SK-N-SH treated with all-trans-retinoic acid at 6 μM for 48 hours (cell line): ENCODE measurements at regions not wholly inside any gene's neighbourhood (a gene's known extent, or its start where the extent isn't known, plus 50 kb on each side); places are given as distances from the start of the nearest gene placed in this dataset.

Experiments used
- ATAC-seq: fragments of 200-7000 bp; cut with Tn5 transposase; 3 replicates; pipeline ENCODE4 v1.9.1; 2020; ENCODE audit warnings: mild to moderate bottlenecking, moderate library complexity
- ARNTL ChIP-seq: fragments of 450-650 bp; formaldehyde crosslinking; IDR thresholded peaks from 2 replicates; pipeline ENCODE4 v1.5.0; 2020; ENCODE audit warnings: low read depth, mild to moderate bottlenecking, moderate library complexity, borderline replicate concordance
- BACH2 ChIP-seq: fragments of 250-450 bp; sonication (Bioruptor Pico); IDR thresholded peaks from 2 replicates; pipeline ENCODE4 v1.9.0; 2021; ENCODE audit warnings: mild to moderate bottlenecking, borderline replicate concordance
- CSDC2 ChIP-seq: fragments of 250-450 bp; sonication (Bioruptor Pico); IDR thresholded peaks from 2 replicates; pipeline ENCODE4 v1.5.0; 2020; ENCODE audit warnings: mild to moderate bottlenecking, moderate library complexity
- ESRRG ChIP-seq: fragments of 250-450 bp; sonication (Bioruptor Pico); IDR thresholded peaks from 2 replicates; pipeline ENCODE4 v1.6.1; 2021; ENCODE audit warnings: mild to moderate bottlenecking
- GLIS3 ChIP-seq: fragments of 250-450 bp; sonication (Bioruptor Pico); IDR thresholded peaks from 2 replicates; pipeline ENCODE4 v1.5.0; 2020; ENCODE audit warnings: mild to moderate bottlenecking, moderate library complexity
- ISL1 ChIP-seq: fragments of 250-450 bp; sonication (Bioruptor Pico); IDR thresholded peaks from 2 replicates; pipeline ENCODE4 v2.1.2; 2022; ENCODE audit warnings: mild to moderate bottlenecking, moderate library complexity
- OSR1 ChIP-seq: fragments of 250-450 bp; sonication (Bioruptor Pico); IDR thresholded peaks from 2 replicates; pipeline ENCODE4 v1.8.0; 2022; ENCODE audit warnings: moderate library complexity, mild to moderate bottlenecking, inconsistent platforms
- PPARA ChIP-seq: fragments of 250-450 bp; sonication (Bioruptor Pico); IDR thresholded peaks from 2 replicates; pipeline ENCODE4 v1.5.0; 2020; ENCODE audit warnings: mild to moderate bottlenecking, borderline replicate concordance
- RARB ChIP-seq: fragments of 250-450 bp; sonication (Bioruptor Pico); IDR thresholded peaks from 2 replicates; pipeline ENCODE4 v1.8.0; 2021; ENCODE audit warnings: mild to moderate bottlenecking, moderate library complexity
- SNAI2 ChIP-seq: fragments of 250-450 bp; sonication (Bioruptor Pico); IDR thresholded peaks from 2 replicates; pipeline ENCODE4 v1.5.0; 2020; ENCODE audit warnings: mild to moderate bottlenecking, moderate library complexity
- TCF4 ChIP-seq: fragments of 250-450 bp; sonication (Bioruptor Pico); IDR thresholded peaks from 2 replicates; pipeline ENCODE4 v1.8.0; 2021; ENCODE audit warnings: mild to moderate bottlenecking, moderate library complexity, borderline replicate concordance
- TOX ChIP-seq: fragments of 250-450 bp; sonication (Bioruptor Pico); IDR thresholded peaks from 2 replicates; pipeline ENCODE4 v1.8.0; 2021; ENCODE audit warnings: mild to moderate bottlenecking, moderate library complexity, borderline replicate concordance
- ZC3H10 ChIP-seq: fragments of 250-450 bp; sonication (Bioruptor Pico); IDR thresholded peaks from 2 replicates; pipeline ENCODE4 v1.5.1; 2021; ENCODE audit warnings: mild to moderate bottlenecking, moderate library complexity
- ZFP3 ChIP-seq: fragments of 250-450 bp; sonication (Bioruptor Pico); IDR thresholded peaks from 2 replicates; pipeline ENCODE4 v1.5.0; 2020; ENCODE audit warnings: mild to moderate bottlenecking, moderate library complexity
- ZFP30 ChIP-seq: fragments of 450-650 bp; formaldehyde crosslinking; IDR thresholded peaks from 2 replicates; pipeline ENCODE4 v1.5.0; 2022; ENCODE audit warnings: mild to moderate bottlenecking, moderate library complexity
- ZNF565 ChIP-seq: fragments of 450-650 bp; formaldehyde crosslinking; conservative IDR thresholded peaks from 2 replicates; pipeline ENCODE4 v1.5.0; 2020; ENCODE audit warnings: low read depth, mild to moderate bottlenecking, moderate library complexity
- ZNF70 ChIP-seq: fragments of 450-650 bp; formaldehyde crosslinking; IDR thresholded peaks from 2 replicates; pipeline ENCODE4 v1.5.0; 2020; ENCODE audit warnings: mild to moderate bottlenecking, moderate library complexity
- TF ChIP-seq, protein P1 (sequence below): fragments of 250-450 bp; sonication (Bioruptor Pico); IDR thresholded peaks from 2 replicates; pipeline ENCODE4 v1.5.0; 2020; ENCODE audit warnings: mild to moderate bottlenecking, moderate library complexity
- TF ChIP-seq, protein P2 (sequence below): fragments of 250-450 bp; sonication (Bioruptor Pico); IDR thresholded peaks from 2 replicates; pipeline ENCODE4 v1.5.1; 2020; ENCODE audit warnings: low read depth, mild to moderate bottlenecking, moderate library complexity
- TF ChIP-seq, protein P3 (sequence below): fragments of 250-450 bp; sonication (Bioruptor Pico); IDR thresholded peaks from 2 replicates; pipeline ENCODE4 v1.5.1; 2021; ENCODE audit warnings: mild to moderate bottlenecking, moderate library complexity
- TF ChIP-seq, protein P4 (sequence below): fragments of 250-450 bp; sonication (Bioruptor Pico); IDR thresholded peaks from 2 replicates; pipeline ENCODE4 v1.8.0; 2021; ENCODE audit warnings: low read depth, mild to moderate bottlenecking, moderate library complexity, borderline replicate concordance
- TF ChIP-seq, protein P5 (sequence below): fragments of 250-450 bp; sonication (Bioruptor Pico); IDR thresholded peaks from 2 replicates; pipeline ENCODE4 v1.8.0; 2020; ENCODE audit warnings: mild to moderate bottlenecking, moderate library complexity, borderline replicate concordance

DNA sequence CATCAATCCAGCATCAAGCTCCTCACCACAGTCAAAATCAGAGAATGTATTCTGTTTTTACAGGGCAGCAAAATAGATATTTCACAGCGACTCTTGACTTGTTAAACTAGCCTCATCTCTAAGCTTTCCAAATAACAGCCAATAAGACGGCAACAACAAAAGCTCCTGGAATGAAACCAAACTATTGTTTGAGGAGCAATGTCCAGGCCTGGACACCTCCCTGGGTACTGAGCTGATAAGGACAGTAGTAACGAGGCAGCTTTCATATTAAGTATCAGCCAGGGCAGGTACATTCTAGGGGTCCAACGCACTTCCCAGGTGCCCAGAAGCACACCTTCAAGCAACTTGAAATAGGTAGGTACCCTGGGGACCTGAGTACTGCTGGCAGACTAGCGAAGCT lies 260.3 kb downstream of the ENC1 start:
- no peak for TF ChIP-seq ZFP30 (CRISPR knock-in tag)
- no peak for TF ChIP-seq SNAI2 (CRISPR knock-in tag)
- TF ChIP-seq BACH2 (CRISPR knock-in tag) = no peak
- TF ChIP-seq CSDC2 = no peak
- no peak for TF ChIP-seq ARNTL (CRISPR knock-in tag)
- no peak for TF ChIP-seq ZNF565
- TF ChIP-seq PPARA = no peak
- TF ChIP-seq, protein P1, sequence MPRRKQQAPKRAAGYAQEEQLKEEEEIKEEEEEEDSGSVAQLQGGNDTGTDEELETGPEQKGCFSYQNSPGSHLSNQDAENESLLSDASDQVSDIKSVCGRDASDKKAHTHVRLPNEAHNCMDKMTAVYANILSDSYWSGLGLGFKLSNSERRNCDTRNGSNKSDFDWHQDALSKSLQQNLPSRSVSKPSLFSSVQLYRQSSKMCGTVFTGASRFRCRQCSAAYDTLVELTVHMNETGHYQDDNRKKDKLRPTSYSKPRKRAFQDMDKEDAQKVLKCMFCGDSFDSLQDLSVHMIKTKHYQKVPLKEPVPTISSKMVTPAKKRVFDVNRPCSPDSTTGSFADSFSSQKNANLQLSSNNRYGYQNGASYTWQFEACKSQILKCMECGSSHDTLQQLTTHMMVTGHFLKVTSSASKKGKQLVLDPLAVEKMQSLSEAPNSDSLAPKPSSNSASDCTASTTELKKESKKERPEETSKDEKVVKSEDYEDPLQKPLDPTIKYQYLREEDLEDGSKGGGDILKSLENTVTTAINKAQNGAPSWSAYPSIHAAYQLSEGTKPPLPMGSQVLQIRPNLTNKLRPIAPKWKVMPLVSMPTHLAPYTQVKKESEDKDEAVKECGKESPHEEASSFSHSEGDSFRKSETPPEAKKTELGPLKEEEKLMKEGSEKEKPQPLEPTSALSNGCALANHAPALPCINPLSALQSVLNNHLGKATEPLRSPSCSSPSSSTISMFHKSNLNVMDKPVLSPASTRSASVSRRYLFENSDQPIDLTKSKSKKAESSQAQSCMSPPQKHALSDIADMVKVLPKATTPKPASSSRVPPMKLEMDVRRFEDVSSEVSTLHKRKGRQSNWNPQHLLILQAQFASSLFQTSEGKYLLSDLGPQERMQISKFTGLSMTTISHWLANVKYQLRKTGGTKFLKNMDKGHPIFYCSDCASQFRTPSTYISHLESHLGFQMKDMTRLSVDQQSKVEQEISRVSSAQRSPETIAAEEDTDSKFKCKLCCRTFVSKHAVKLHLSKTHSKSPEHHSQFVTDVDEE (CRISPR knock-in tag) = no peak
- TF ChIP-seq, protein P2, sequence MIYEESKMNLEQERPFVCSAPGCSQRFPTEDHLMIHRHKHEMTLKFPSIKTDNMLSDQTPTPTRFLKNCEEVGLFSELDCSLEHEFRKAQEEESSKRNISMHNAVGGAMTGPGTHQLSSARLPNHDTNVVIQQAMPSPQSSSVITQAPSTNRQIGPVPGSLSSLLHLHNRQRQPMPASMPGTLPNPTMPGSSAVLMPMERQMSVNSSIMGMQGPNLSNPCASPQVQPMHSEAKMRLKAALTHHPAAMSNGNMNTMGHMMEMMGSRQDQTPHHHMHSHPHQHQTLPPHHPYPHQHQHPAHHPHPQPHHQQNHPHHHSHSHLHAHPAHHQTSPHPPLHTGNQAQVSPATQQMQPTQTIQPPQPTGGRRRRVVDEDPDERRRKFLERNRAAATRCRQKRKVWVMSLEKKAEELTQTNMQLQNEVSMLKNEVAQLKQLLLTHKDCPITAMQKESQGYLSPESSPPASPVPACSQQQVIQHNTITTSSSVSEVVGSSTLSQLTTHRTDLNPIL (CRISPR knock-in tag) = no peak
- TF ChIP-seq GLIS3 (CRISPR knock-in tag) = no peak
- no peak for TF ChIP-seq ISL1 (CRISPR knock-in tag)
- no peak for TF ChIP-seq ESRRG (CRISPR knock-in tag)
- no peak for TF ChIP-seq OSR1 (CRISPR knock-in tag)
- no peak for TF ChIP-seq TCF4 (CRISPR knock-in tag)
- TF ChIP-seq RARB (CRISPR knock-in tag) = no peak
- TF ChIP-seq TOX = no peak
- no peak for TF ChIP-seq ZNF70 (CRISPR knock-in tag)
- TF ChIP-seq, protein P3, sequence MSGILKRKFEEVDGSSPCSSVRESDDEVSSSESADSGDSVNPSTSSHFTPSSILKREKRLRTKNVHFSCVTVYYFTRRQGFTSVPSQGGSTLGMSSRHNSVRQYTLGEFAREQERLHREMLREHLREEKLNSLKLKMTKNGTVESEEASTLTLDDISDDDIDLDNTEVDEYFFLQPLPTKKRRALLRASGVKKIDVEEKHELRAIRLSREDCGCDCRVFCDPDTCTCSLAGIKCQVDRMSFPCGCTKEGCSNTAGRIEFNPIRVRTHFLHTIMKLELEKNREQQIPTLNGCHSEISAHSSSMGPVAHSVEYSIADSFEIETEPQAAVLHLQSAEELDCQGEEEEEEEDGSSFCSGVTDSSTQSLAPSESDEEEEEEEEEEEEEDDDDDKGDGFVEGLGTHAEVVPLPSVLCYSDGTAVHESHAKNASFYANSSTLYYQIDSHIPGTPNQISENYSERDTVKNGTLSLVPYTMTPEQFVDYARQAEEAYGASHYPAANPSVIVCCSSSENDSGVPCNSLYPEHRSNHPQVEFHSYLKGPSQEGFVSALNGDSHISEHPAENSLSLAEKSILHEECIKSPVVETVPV (CRISPR knock-in tag) = no peak
- TF ChIP-seq ZFP3 (CRISPR knock-in tag) = no peak
- no peak for ATAC-seq

DNA sequence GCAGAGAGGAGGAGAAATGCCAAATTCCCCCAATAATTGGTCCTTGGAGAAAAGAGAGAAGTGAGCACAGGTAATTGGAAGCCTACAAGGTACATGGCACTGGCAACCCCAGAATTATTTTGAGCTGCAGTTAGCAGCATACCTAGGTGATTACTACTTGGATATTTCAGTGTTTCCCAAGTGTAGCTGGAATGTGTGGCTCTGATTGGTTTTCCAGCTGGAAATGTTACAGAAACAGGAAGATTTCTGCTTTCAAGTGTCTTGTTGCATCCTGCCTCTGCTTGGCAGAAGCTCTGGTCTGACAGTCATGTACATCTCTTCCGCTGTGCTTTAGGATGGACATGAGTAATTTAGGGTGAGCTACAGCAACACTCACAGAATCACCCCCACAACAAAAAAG lies 262.1 kb downstream of the ENC1 start:
- ATAC-seq = peak; percentile 34; the same call in 1 of the 3 replicates
- TF ChIP-seq, protein P4, sequence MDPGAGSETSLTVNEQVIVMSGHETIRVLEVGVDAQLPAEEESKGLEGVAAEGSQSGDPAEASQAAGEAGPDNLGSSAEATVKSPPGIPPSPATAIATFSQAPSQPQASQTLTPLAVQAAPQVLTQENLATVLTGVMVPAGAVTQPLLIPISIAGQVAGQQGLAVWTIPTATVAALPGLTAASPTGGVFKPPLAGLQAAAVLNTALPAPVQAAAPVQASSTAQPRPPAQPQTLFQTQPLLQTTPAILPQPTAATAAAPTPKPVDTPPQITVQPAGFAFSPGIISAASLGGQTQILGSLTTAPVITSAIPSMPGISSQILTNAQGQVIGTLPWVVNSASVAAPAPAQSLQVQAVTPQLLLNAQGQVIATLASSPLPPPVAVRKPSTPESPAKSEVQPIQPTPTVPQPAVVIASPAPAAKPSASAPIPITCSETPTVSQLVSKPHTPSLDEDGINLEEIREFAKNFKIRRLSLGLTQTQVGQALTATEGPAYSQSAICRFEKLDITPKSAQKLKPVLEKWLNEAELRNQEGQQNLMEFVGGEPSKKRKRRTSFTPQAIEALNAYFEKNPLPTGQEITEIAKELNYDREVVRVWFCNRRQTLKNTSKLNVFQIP (CRISPR knock-in tag) = no peak
- TF ChIP-seq RARB (CRISPR knock-in tag) (no peak), CSDC2 (no peak), ZNF70 (CRISPR knock-in tag) (no peak), SNAI2 (CRISPR knock-in tag) (no peak), ZFP3 (CRISPR knock-in tag) (no peak), ZC3H10 (CRISPR knock-in tag) (no peak), TOX (no peak)
- TF ChIP-seq, protein P2 (CRISPR knock-in tag) = no peak
- TF ChIP-seq, protein P1 (CRISPR knock-in tag) = no peak
- TF ChIP-seq, protein P5, sequence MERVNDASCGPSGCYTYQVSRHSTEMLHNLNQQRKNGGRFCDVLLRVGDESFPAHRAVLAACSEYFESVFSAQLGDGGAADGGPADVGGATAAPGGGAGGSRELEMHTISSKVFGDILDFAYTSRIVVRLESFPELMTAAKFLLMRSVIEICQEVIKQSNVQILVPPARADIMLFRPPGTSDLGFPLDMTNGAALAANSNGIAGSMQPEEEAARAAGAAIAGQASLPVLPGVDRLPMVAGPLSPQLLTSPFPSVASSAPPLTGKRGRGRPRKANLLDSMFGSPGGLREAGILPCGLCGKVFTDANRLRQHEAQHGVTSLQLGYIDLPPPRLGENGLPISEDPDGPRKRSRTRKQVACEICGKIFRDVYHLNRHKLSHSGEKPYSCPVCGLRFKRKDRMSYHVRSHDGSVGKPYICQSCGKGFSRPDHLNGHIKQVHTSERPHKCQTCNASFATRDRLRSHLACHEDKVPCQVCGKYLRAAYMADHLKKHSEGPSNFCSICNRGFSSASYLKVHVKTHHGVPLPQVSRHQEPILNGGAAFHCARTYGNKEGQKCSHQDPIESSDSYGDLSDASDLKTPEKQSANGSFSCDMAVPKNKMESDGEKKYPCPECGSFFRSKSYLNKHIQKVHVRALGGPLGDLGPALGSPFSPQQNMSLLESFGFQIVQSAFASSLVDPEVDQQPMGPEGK = no peak
